CD4-positive, alpha-beta T cell treated with Interleukin-6 at 100 ng/mL for 8 hours (primary cell): ENCODE measurements at regions not wholly inside any gene's neighbourhood (a gene's known extent, or its start where the extent isn't known, plus 50 kb on each side); places are given as distances from the start of the nearest gene placed in this dataset.

Experiments used
- DNase-seq: peaks from one replicate; pipeline ENCODE4 v3.0.0-alpha.2; 2020; ENCODE audit warnings: mixed read lengths, low spot score

DNA sequence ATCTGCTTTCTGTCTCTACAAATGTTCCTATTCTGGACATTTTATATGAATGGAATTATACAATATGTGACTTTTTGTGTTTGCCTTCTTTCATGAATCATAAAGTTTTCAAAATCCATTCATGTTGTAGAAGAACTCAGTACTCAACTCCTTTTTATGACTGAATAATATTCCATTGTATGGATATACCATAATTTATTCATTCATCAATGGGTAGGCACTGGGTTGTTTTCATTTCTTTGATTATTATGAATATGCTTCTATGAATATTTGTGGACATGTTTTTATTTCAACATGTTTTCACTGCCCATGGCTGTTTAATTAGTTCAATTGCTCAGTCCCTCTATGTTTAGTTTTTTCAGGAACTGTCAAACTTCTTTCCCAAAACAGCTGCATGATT lies 76.5 kb upstream of the GTSF1L start:
- DNase-seq, result no peak

DNA sequence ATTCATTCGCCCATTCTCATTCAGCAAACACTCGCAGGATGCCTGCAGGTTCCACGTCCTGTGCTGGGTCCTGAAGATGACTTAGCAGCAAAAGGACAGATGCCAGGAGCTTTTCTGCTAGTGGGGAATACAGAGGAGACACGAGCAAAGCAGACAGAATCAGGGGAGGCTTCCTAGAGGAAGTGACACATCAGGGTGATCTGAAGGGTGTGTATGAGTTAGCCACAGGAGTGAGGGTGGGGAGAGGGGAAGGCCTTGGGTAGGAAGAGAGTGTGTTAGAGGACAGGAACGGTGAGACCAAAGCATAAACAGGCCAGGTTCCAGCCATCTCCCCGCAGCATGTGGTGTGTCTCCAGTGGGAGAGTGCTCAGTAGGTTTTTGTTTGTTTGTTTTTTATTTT lies 73.4 kb upstream of the GTSF1L start:
- no peak for DNase-seq

- DNase-seq, result no peak
These were observed 72.9 kb upstream of the GTSF1L start for GRCh38 chr20:43799741-43800140.

DNA sequence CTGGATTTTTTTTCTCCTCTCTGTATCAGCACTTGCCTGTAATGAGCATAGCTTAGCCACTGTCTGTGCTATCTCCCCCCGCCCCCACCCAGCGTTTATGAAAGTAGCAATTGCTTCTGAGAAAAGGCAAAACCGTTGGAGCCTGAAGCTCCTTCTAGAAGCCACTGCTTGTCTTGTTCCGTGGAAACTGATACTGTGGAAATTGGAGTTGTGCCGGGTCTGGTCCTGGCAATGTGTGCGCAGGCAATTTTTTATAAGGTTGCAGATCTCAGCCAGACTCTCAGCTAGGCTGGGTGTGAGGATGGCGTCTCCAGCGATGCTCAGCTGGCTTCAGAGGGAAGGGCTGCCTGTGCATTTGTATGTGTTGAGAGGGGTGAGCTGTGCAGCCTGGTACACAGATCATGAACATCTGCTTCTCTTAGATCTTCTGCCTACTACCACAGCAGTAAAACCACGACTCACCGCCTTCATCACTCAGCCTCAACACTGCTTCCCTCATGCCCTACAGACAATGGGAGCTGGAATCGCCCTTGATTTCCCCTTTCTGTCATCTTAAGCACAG lies 72.4 kb upstream of the GTSF1L start:
- DNase-seq, result no peak

DNA sequence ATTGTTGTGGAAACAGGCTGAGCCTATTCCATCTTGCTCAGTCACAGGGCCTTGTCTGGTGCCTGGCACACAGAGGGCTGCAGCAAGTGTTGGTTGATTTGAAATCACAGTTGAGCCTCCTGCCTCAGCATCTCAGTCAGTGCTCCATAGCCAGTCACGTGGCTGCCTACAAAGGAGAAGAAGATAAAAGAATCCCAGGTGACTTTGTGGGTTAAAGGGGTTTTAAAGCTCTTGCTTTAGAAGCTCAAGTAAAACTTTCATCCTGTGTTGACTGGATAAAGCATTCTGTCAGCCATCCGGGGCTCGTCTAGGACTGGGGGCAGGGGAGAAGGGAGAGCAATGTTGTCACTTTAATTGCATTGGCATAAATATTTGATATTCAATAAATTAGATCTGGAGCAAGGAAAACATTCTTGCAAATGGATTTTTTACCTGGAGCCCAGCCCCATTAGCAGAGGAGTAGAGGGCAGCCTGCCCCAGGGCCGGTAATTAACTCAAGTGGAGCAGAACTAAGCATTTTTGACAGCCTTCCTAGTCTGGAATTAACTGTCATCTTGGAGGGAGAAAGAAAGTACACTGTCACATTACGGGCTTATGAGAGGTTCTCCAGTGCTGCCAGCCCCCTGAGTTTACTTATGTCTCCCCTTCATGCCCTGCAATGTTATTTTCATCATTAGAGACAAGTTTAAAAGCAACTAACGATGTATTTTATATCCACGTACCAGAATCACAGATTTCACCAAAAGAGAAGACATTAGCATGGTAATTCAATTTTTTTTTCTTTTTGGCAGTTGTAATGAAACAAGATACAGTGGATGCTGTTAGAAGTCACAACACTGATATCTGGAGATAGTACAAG lies 71.7 kb upstream of the GTSF1L start:
- DNase-seq, result no peak

DNA sequence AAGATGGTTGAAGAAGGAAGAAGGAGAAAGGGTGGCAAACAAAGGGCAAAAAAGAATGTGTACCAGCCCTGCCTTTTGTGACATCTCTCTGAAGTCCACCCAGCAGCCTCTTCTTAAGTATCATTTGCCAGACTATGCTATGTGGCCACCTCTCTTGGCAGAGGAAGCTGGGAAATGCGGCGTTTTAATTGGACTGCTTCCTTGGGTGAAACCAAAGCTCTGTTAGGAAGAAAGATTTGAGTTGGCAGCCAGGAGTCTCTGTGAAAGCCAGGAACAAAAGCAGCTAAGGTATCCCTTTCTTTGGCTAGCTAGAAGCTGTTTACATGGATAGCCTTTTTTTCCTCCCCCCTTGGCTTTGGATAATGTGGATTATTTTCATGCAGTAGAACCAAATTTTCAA lies 67.5 kb upstream of the GTSF1L start:
- no peak for DNase-seq

DNA sequence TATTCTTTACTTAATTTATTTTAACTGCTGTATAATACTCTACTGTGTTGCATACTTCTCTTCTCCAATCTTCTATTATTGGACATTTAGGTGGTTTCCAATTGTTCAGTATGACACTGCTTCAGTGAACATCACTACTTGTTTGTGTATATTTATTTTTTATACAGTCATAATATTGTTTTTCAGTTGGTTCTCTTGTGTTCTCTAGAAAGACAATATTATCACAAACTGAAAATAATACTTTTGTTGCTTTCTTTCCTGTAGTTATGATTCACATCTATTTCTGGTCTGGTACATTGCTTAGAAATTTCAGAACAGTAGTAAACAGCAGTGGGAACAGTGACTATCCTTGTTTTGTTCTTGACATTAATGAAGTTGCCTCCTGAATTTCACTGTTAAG lies 62.8 kb upstream of the GTSF1L start:
- DNase-seq, result no peak

- DNase-seq, result no peak
These were observed 61.1 kb upstream of the GTSF1L start for GRCh38 chr20:43787937-43788336.

- DNase-seq, result no peak
These were observed 60.1 kb upstream of the GTSF1L start for GRCh38 chr20:43786885-43787284.

- DNase-seq, result no peak
These were observed 54.4 kb upstream of the GTSF1L start for GRCh38 chr20:43781215-43781614.

- DNase-seq, result no peak
These were observed 51.6 kb upstream of the GTSF1L start for GRCh38 chr20:43778375-43778774.

GRCh38 chr20:43776691-43777090 lies 49.9 kb upstream of the GTSF1L start:
- no peak for DNase-seq
